Fibroblast of skin of right quadriceps (primary cell): ENCODE measurements at regions not wholly inside any gene's neighbourhood (a gene's known extent, or its start where the extent isn't known, plus 50 kb on each side); places are given as distances from the start of the nearest gene placed in this dataset.
"Not testable (repeated sequence)": the region's sequence is repeated elsewhere in the genome, so short reads cannot be mapped to it uniquely, and the experiment has no call there.

Experiments
- DNase-seq: peaks from one replicate; pipeline ENCODE4 v3.0.0-alpha.2; 2013

DNA sequence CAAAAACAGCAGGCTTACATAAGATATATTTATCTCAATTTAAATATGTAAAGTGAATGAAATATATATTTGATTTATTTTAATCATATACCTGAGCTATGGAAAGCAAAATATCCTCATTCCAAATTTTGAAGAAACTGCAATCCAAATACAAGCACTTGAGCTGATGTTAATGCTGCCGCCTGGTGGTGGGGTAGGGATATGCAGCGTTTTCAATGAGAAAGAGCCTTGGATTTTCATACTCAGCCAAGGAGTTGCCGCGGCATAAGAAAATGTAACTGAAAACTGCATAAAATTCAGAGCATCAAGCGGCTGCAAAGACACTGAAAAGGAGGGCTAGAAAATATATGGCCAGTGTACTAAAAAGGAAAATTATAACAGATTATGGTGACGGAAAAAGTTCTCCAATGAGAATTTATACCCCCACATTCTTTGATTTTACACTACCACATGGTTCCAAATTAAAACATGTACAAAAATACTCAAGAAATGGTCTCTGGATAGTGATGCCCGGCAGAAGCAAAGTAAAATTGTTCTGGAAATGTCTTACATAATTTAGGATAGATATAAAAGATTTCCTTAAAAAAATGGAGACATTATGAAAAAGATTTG is 660.3 kb upstream of the PITX2 start:
- DNase-seq: peak; percentile 54

- no peak for DNase-seq
Measured at GRCh38 chr4:111296466-111296865, 673.6 kb upstream of the PITX2 start.

DNA sequence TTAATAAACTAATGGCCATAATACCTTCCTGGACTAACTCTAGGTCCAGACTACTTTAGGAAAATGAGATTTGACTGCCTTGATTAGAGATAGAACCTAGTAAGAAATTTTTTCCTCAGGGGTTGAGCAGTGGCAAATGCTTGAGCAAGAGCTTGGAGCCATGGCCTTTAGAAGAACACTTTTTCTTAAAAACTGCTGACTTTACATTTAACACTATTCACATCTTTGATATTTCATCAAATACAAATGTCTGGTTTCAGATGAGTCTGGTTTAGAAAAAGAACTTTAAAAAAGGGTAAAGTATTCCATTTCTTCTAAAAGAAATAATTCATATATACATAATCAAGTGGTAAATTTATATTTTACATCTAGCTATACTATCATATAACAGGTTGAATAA is 680.9 kb upstream of the PITX2 start:
- DNase-seq: no peak

- DNase-seq: peak; percentile 90
Measured at GRCh38 chr4:111323496-111323895, 700.6 kb upstream of the PITX2 start.

- peak; percentile 62 for DNase-seq
Measured at GRCh38 chr4:111323916-111324315, 701.0 kb upstream of the PITX2 start.

GRCh38 chr4:111326450-111326849 is 703.6 kb upstream of the PITX2 start:
- DNase-seq: no peak

DNA sequence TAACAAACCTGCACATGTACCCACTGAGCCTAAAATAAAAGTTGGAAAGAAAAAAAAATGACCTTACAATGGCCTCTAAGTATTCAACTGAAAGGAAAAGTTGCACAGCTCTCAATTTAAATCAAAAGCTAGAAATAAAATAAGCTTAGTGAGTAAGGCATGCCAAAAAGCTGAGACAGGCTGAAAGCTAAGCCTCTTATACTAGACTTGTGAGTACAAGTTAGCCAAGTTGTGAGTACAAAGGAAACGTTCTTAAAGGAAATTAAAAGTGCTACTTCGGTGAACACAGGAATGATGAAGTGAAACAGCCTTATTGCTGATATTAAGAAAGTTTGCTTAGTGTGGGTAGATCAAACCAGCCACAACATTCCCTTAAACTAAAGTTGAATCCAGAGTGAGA is 707.9 kb upstream of the PITX2 start:
- DNase-seq: peak; percentile 16

- peak; percentile 15 for DNase-seq
Measured at GRCh38 chr4:111334361-111334760, 711.5 kb upstream of the PITX2 start.

- not testable (repeated sequence) for DNase-seq
Measured at GRCh38 chr4:111337186-111337876, 714.5 kb upstream of the PITX2 start.

DNA sequence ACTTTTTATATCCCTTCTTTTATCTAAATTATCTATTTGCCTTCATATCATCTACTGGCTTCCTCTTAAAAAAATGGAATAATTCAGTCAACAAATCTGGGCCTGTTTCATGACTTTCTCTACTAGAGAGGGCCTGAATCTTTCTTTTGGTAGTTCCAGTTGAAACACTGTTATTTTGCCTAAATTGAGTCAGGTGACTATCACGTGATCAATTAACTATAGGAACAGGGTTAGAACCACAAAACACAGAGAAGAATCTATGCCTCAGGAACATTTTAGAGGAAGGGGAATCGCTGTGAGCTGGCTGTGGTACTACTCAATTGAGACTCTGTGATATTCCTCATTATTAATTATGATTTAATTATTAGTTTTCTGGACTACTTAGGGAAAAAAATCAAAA is 736.7 kb upstream of the PITX2 start:
- DNase-seq: no peak

DNA sequence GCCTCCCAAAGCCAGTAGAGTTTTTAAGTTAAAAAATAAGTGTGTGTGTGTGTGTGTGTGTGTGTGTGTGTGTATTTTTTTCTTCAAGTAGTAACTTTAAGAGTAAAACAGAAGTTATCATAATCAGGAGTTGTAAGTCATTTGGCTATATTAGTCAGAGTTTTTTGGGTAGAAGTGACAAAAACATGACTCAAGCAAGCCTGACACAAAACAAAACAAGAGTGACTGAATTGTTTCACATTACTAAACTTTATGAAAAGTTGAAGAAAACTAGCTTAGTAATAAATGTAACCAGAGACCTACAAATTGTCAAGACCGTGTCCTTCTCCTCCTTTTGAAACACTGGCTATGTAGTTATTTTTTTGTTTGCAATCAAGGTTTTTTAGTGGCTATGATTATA is 738.0 kb upstream of the PITX2 start:
- peak; percentile 3 for DNase-seq

GRCh38 chr4:111362941-111363361 is 740.1 kb upstream of the PITX2 start:
- DNase-seq: peak; percentile 91

- DNase-seq: not testable (repeated sequence)
Measured at GRCh38 chr4:111377880-111378279, 755.0 kb upstream of the PITX2 start.

- peak; percentile 9 for DNase-seq
Measured at GRCh38 chr4:111388561-111388960, 756.7 kb upstream of the FAM241A start.

DNA sequence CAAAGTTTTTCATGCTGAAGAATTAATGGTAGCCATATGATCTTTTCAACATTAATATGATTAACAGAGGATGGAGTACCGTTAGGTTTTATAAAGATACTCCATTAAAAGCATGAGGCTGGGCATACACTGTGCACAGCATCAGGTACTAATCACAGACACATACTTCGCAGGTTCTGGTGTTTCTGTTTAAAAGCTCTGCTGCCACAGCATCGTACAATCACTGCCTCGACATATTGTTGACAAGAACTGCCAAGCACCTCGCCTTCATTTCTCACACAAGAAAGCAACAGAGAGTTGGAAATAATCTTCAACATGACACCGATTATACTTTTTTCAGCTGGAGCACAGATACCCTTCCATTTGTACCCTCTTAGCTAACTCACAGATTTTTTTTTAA is 753.4 kb upstream of the FAM241A start:
- no peak for DNase-seq

DNA sequence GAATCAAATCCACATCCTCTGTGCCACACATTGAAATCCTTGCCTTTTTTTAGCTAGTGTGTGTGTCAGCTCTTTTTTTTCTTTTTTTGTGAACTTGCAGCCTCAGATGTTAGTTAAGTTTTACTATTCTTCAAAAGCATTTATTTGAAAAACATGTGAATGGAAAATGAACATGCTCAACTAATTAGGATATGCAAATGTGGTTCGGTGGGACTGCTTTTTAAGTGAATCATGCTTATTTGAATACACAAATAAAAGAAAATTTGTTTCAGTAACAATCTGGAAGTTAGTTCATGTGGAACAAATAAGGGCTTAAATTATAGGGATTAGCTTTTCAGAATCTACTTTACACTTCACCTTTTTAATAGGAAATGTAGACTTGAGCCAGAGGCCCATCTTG is 751.5 kb upstream of the FAM241A start:
- DNase-seq: peak; percentile 45

DNA sequence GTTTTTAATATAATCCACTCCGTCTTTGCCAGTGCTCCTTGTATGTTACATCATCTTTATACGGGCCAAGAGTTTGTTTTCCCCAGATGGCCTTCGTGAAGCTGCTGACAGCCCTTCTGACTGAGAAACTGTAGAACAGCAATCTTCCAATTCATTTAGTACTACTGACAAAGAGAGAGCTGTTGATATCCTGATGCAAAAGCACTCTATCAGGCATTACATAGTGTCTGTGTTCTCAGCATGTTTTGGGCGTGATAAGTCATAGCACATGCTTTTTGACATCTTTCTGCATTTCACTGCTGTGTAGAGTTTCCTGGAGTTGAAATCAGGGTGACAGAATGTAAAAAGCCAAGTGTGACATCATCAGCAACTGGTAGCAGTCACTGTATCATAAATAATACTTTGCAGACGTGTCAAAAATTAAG is 746.3 kb upstream of the FAM241A start:
- peak; percentile 70 for DNase-seq

DNA sequence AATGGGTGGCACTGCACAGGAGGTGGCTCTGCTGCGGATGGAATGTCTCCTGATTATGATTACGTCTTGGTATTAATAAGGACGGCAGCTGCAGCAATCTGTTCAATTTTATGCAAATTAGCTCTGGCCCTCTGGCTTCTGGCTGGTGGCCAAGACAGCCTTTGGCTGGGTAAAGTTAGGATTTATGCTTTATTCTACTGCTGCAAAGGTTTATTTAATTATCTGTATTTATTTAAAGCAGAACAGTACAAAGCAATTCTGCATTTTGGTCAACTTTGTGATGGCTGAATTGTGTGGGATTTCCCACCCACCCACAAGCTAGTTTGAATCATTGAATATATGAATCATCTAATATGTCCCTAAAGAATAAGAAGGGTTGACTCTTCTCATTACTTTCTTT is 745.6 kb upstream of the FAM241A start:
- peak; percentile 68 for DNase-seq

DNA sequence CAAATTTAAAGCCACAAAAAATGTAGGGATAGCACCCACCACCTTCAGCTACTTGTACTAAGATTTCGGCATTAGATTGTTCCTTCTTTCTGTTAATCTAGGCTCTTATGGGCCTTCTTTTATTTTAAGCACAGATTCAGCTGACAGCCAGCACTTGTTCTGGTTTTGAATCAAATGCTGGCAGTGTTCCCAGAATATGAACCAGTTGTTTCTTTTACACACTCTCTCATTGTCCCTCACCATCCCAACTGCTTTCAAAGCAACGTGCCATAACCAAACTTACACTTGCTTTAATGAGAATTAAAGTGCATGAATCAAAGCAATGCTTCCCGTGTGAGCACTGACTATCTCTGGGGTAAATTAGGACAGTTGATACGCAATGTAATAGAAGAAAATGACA is 744.5 kb upstream of the FAM241A start:
- peak; percentile 78 for DNase-seq

DNA sequence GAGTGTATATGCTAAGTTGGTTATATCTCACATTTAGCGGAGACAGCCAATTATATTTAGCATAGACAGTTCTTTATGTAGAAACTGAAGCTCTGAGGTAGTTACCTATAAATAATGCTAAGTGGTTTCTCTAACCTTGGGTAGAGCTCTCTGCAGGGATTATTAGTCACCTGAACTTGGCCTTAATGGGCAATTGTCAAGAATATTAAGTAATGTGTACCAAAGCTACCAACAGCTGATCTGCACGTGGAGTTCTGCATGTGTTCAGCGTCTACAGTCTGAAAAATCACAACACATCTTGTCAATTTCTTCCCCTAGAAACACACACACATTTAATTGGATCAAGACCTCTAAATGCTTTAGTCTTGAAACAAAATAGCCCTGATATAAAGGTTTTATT is 740.6 kb upstream of the FAM241A start:
- DNase-seq: no peak

DNA sequence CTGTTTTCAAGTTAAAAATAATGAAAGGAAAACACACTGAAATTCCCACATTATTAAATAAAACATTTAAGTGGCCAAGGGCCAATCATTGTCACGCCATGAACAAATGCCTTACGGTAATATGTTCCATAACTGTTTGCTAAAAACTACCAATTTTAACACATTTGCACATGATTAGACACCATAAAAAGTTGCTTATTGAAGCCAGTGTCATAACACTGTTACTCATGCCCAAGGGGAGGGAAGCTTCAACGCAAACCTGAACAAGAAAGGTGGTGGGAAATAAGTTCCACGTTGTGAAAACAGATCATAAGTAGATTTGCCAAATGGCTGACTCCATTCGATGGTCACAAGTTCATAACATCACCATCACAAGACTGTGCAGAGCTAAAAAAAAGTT is 739.3 kb upstream of the FAM241A start:
- peak; percentile 19 for DNase-seq

- no peak for DNase-seq
Measured at GRCh38 chr4:111410571-111410970, 734.7 kb upstream of the FAM241A start.

- no peak for DNase-seq
Measured at GRCh38 chr4:111417521-111417920, 727.7 kb upstream of the FAM241A start.

DNA sequence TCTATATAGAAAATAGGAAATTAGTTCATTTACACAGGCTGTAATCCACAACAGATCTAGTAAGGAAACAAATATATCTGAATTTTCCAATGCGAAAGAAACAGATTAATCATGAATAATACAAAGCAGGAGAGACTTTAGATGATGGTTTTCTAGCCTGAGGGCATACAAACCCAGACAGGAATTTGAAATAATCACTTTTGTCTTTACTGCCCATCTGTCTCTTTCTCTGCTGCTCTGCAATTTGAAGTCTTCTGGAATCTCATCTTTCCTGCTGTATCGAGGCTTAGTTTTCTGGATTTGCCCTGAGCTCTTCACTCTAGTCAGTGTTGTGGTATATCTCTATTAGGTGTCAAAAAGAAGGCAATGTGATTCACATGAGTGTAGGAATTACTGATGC is 711.8 kb upstream of the FAM241A start:
- DNase-seq: no peak

- peak; percentile 63 for DNase-seq
Measured at GRCh38 chr4:111434586-111434985, 710.7 kb upstream of the FAM241A start.
